Effector memory CD4-positive, alpha-beta T cell (primary cell): ENCODE measurements at regions not wholly inside any gene's neighbourhood (a gene's known extent, or its start where the extent isn't known, plus 50 kb on each side); places are given as distances from the start of the nearest gene placed in this dataset.

ENCODE experiments used
- DNase-seq, 3 donors: peaks; one replicate each; pipeline ENCODE4 v3.0.0-alpha.2; 2020
- H3K27ac ChIP-seq: 2 replicates; pipeline ENCODE4 v1.7.0; 2013; ENCODE audit warnings: mild to moderate bottlenecking, low read length, moderate library complexity; ENCODE audit not compliant: insufficient read depth, poor library complexity, severe bottlenecking
- H3K27me3 ChIP-seq: replicated peaks from 2 replicates; pipeline ENCODE4 v1.7.0; 2013; ENCODE audit warnings: mild to moderate bottlenecking, low read length; ENCODE audit not compliant: insufficient read depth, control insufficient read depth, poor library complexity, severe bottlenecking
- H3K36me3 ChIP-seq: 2 replicates; pipeline ENCODE4 v1.7.0; 2013; ENCODE audit warnings: mild to moderate bottlenecking, low read length, moderate library complexity; ENCODE audit not compliant: control insufficient read depth, insufficient read depth
- H3K4me1 ChIP-seq: 2 replicates; pipeline ENCODE4 v1.7.0; 2013; ENCODE audit warnings: low read length, mild to moderate bottlenecking; ENCODE audit not compliant: control insufficient read depth, insufficient read depth, poor library complexity, severe bottlenecking
- H3K4me3 ChIP-seq: 2 replicates; pipeline ENCODE4 v1.7.0; 2013; ENCODE audit warnings: low read length, low read depth, mild to moderate bottlenecking; ENCODE audit not compliant: insufficient read depth, poor library complexity, severe bottlenecking
- H3K9me3 ChIP-seq: 2 replicates; pipeline ENCODE4 v1.7.0; 2013; ENCODE audit warnings: mild to moderate bottlenecking, low read length, moderate library complexity; ENCODE audit not compliant: control insufficient read depth

DNA sequence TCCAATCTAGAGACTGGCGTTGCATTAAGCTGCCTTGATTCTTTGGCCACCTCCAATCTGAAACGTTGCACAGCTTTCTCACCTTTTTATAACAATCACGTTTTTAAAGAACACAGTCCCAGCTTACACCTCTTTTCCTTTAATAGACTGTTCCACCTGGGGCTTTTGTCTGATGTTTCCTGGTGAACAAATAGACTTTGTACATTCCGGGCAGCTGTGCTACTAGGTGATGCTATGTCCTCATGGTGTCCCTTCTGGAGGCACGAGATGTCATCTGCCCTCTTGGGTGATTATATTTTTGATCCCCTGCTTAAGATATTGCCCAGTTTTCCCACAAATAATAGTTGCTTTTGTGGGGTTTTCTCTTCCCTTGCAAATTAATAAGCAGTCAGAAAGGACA lies 225.5 kb downstream of the SOX9 start:
- Histone ChIP-seq H3K27me3 (no peaks in the 10 kb centered on the region), H3K36me3 (no peaks in the 10 kb centered on the region), H3K4me3 (no peak overlapping the region), H3K4me1 (no peaks in the 10 kb centered on the region), H3K9me3 (no peaks in the 10 kb centered on the region), H3K27ac (no peak overlapping the region)
- no peak for DNase-seq

DNA sequence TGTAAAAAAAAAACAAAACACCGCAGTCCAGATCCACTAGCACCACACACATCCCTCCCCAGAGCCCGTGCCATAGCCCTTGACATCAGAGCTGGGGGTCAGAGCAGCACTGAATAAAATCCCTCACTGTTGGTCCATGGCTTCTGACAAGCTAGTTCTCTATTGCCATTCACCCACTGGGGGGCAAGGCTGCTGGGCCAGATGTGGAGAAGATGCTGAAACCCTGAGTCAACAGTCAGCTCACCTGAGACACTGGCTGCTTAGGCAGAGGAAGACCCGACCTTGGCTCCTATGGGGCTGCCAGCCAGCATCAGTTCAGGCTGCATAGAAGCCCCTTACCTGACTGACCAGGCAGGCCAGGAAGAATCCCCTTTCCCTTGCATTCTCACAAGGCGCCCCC lies 228.2 kb downstream of the SOX9 start:
- no peaks in the 10 kb centered on the region for H3K9me3 ChIP-seq
- H3K27me3 ChIP-seq: no peaks in the 10 kb centered on the region
- H3K27ac ChIP-seq: no peak overlapping the region
- DNase-seq: no peak
- no peaks in the 10 kb centered on the region for H3K4me1 ChIP-seq
- H3K4me3 ChIP-seq: no peak overlapping the region
- no peaks in the 10 kb centered on the region for H3K36me3 ChIP-seq

DNA sequence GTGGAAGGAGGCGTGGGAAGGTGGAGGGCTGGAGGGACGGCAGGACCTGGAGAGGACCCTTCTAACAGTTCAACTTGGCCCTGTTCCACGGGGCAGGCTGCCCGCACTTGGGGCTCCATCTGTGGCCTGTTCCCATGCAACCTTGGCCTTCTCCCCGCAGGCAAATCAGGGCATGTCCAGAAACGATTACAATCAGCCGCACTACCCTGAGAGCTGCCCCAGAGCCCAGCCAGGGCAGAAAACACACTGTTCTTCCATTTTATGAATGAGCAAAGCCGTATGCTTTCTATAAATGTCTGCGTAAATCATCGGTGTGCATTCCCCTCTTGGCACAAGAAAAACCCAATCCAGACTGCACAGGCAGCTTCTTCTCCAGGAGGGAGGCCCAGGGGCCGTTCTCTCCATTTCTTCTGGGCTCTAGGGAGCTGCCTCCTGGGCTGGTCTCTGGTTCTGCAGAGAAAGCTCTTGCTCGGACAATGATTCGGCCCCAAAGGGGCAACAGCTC lies 228.7 kb downstream of the SOX9 start:
- no peak overlapping the region for H3K4me3 ChIP-seq
- no peaks in the 10 kb centered on the region for H3K36me3 ChIP-seq
- no peaks in the 10 kb centered on the region for H3K27me3 ChIP-seq
- no peak overlapping the region for H3K27ac ChIP-seq
- no peak for DNase-seq
- no peaks in the 10 kb centered on the region for H3K4me1 ChIP-seq
- H3K9me3 ChIP-seq: no peaks in the 10 kb centered on the region

DNA sequence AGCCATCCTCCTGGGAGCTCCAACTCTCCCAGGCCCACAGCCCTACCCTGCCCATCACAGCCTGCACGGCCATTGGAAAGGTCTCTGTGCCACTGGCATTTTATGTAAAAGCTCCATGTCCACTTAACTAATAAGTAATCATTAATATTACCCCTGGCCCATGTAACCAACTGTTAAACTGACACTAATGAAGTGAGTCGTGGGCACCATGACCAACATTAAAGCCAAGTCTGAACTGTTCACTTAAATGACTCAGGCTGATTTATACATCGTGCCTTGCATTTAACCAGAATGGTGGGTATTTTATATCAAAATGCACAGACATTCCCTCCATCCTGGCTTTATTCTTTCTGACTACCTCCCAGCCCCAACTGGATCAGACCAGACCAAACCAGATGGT lies 229.3 kb downstream of the SOX9 start:
- Histone ChIP-seq H3K27ac (no peak overlapping the region), H3K4me1 (no peaks in the 10 kb centered on the region), H3K36me3 (no peaks in the 10 kb centered on the region), H3K27me3 (no peaks in the 10 kb centered on the region), H3K4me3 (no peak overlapping the region), H3K9me3 (no peaks in the 10 kb centered on the region)
- DNase-seq: no peak

DNA sequence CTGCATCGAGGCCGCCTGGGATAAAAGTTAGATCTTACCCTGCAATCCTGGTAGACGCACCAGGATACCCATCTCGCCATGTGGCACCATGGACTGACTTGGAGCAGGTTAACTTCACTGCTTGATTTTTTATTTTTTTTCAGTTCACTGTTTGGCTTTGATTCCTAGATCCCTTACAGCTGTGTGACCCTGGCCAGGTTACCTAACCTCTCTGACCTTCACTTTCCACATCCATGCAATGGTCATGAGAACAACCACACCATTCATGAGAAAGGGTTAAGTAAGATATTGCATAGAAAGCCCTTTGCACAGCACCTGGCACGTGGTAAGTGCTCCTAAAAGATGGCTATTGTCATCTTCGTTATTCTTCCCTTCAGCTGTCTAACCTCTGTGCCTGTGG lies 230.5 kb downstream of the SOX9 start:
- H3K27me3 ChIP-seq: no peaks in the 10 kb centered on the region
- DNase-seq: no peak
- no peaks in the 10 kb centered on the region for H3K9me3 ChIP-seq
- no peak overlapping the region for H3K4me3 ChIP-seq
- no peaks in the 10 kb centered on the region for H3K36me3 ChIP-seq
- H3K4me1 ChIP-seq: no peaks in the 10 kb centered on the region
- H3K27ac ChIP-seq: no peak overlapping the region

DNA sequence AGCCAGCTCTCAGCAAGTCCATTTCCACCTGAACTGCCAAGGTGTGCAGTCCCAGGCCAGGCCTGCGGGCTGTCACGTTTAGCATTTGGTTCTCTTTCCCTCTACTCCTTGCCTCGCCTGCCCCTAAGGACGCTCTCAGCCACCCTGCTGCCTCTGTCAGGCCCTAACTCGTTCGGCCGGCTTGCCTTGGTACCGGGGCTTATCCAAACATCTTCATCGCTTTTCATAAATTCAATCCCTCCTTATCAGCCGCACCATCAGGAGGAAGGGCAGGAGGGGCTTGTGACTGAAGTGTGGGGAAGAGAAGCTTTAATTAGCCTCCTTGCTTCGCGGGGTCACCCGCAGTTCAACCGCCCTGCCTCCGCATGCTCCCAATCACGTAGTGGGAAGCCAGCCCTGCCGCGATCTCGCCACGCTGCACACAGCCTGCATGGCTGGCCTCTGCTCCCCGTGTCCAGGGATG lies 231.1 kb downstream of the SOX9 start:
- DNase-seq: no peak
- H3K36me3 ChIP-seq: no peaks in the 10 kb centered on the region
- H3K4me3 ChIP-seq: no peak overlapping the region
- H3K27me3 ChIP-seq: no peaks in the 10 kb centered on the region
- H3K27ac ChIP-seq: no peak overlapping the region
- no peaks in the 10 kb centered on the region for H3K9me3 ChIP-seq
- H3K4me1 ChIP-seq: no peaks in the 10 kb centered on the region

DNA sequence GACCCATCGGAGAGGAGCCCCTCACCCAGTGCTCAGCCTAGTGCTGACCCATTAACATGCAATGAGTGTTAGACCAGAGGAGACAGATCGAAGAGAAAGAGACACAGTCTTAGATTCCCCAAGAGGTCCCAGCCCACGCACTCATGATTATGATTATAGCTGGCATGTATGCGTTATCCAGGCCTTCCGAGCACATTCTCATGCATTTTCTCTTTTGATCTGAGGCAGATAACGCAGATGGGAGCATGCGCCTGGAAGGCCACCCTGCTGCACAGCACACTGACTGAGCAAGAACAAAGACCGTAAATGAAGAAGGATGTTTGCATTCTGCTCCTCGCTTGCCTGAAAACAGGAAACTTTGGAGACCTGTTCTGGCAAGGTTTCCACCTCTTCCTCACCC lies 232.7 kb downstream of the SOX9 start:
- Histone ChIP-seq H3K4me1 (no peaks in the 10 kb centered on the region), H3K9me3 (no peaks in the 10 kb centered on the region), H3K36me3 (no peaks in the 10 kb centered on the region), H3K4me3 (no peak overlapping the region), H3K27ac (no peak overlapping the region), H3K27me3 (no peaks in the 10 kb centered on the region)
- no peak for DNase-seq

DNA sequence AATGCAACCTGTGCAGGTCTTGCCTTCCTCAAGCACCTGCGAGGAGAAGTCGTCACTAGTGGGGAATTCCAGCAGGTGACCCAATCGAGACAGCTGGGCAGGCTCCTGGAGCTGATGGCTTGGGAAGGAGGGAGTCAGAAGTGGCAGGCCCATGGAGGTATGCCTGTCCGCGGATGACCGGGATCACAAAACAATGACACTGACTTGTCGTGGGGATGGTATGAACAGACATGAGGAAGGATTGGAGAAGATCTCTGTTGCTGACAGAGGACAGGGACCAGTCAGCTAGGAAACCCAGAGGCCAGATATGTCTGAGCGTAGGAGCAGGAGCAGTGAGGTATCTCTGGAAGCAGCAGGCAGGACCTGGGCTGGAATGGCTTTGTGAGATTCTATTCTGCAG lies 233.3 kb downstream of the SOX9 start:
- Histone ChIP-seq H3K27me3 (no peaks in the 10 kb centered on the region), H3K36me3 (no peaks in the 10 kb centered on the region), H3K4me1 (no peaks in the 10 kb centered on the region), H3K27ac (no peak overlapping the region), H3K4me3 (no peak overlapping the region), H3K9me3 (no peaks in the 10 kb centered on the region)
- DNase-seq: no peak

DNA sequence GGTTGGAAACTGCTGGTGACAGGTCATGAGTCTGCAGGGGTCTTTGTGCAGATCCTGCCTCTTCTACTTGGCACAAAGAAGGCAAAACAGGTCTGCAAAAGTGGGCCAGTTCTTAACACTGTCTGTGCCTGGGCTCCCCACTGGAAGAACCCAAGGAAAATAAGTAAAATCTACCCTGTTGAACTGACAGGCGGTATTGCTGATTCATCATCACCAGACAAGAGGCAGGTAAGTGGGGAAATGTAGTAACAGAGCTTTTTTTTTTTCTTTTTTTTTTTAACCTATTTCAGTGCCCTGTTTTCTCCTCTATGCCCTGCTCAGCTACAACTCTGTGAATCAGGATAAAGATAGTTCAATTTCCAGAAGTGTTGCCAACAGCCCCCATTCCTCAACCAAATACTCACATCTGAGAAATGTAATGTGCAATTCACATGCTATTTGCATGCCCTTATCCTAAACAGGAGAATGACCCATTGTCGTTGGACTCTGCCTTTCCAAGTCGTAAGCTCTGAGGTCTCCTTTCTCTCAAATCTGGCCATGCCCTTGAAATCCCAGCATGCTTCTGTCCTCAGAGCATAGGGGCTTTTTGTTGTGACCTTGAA lies 237.0 kb downstream of the SOX9 start:
- H3K27ac ChIP-seq: no peak overlapping the region
- H3K27me3 ChIP-seq: no peaks in the 10 kb centered on the region
- H3K9me3 ChIP-seq: no peaks in the 10 kb centered on the region
- H3K4me3 ChIP-seq: no peak overlapping the region
- no peaks in the 10 kb centered on the region for H3K4me1 ChIP-seq
- no peaks in the 10 kb centered on the region for H3K36me3 ChIP-seq
- no peak for DNase-seq

DNA sequence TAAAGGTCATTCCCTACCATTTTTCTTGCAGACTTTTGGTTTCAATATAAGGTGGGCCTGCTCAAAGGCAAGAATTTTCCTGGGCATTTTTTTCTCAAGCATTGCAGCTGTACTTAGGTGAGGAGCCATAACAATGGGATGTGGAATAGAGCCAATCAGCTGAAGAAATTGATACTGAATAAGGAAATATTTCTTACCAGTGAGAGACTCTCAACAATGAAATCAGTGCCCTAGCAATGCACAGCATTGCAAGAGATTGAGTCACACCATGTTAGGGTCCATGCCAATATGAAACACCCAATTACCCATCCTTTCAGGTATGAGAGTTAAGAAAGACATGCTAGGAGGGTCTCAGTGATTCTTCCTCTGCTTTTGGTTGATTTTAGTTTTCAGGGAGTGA lies 237.6 kb downstream of the SOX9 start:
- no peaks in the 10 kb centered on the region for H3K27me3 ChIP-seq
- H3K4me3 ChIP-seq: no peak overlapping the region
- DNase-seq: no peak
- no peak overlapping the region for H3K27ac ChIP-seq
- H3K9me3 ChIP-seq: no peaks in the 10 kb centered on the region
- H3K4me1 ChIP-seq: no peaks in the 10 kb centered on the region
- H3K36me3 ChIP-seq: no peaks in the 10 kb centered on the region
